ENCODE measurements at regions not wholly inside any gene's neighbourhood (a gene's known extent, or its start where the extent isn't known, plus 50 kb on each side); places are given as distances from the start of the nearest gene placed in this dataset.

DNA sequence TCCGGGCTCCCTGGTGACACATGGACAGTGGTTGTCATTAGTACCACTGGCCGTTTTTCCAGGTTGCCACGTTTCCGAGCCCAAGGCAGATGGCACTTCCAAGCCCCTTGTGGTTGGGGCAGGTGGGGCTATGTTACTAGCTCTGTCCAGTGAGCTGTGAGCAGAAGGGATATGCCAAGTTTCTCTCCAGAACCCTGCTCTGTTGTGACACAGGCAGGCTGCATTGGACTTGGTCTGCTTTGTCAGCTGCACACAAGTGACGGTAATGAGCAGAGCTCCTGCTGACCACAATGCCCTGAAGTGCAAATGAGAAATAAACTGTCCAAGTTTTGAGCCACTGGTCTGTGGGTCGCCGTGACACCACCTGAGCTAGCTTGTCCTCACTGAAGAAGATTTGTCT, 118.8 kb downstream of the GYPC start:
- no peak for DNase-seq (ENCODE audit: low read depth in 2 of 2)

DNA sequence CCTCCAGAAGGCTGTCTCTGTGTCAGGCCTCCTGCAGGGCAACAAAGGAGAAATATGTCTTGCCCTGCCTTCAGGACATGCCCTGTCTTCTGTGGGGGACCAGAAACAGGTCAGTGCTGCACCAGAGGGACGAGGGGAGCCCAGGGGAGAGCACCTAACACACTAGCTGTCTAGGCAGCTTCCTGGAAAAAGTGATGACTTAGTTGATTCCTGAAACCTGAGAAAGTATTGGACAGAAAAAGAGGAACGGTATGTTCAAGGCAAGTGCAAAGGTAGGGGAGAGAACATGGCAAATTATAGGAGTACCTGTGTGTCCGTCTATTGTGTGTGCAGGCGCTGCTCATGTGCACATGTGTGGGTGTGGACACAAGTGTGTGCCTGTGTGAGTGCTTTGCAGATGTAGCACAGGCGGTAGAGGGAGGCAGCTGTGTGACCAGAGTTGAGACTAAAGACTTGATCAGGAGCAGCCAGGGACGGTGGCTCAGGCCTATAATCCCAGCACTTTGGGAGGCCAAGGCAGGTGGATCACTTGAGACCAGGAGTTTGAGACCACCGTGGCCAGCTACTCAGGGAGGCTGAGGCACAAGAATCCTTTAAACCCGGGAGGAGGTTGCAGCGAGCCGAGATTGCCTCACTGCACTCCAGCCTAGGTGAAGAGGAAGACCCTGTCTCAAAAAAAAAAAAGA, 119.5 kb downstream of the GYPC start:
- DNase-seq (ENCODE audit: low read depth in 2 of 2), result no peak

DNA sequence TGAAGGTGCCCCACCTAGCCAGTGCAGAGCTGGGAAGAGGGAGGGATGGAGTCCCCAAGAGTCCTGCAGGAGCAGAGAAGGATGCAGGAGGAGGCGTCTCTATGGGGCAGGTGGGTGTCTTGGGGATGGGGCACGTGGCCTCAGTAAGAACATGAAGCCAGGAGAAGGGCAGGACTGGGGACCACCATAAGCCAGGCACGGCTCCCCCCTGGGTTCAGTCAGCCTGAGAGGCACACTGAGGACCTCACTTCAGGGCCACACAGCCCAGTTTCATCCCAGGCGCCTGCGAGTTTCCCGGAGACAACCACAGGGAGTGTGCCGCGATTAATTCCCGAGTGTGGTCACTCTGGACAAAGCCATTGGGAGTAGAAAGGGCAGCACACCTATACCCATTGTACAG, 120.3 kb downstream of the GYPC start:
- DNase-seq (ENCODE audit: low read depth in 2 of 2), result no peak

DNA sequence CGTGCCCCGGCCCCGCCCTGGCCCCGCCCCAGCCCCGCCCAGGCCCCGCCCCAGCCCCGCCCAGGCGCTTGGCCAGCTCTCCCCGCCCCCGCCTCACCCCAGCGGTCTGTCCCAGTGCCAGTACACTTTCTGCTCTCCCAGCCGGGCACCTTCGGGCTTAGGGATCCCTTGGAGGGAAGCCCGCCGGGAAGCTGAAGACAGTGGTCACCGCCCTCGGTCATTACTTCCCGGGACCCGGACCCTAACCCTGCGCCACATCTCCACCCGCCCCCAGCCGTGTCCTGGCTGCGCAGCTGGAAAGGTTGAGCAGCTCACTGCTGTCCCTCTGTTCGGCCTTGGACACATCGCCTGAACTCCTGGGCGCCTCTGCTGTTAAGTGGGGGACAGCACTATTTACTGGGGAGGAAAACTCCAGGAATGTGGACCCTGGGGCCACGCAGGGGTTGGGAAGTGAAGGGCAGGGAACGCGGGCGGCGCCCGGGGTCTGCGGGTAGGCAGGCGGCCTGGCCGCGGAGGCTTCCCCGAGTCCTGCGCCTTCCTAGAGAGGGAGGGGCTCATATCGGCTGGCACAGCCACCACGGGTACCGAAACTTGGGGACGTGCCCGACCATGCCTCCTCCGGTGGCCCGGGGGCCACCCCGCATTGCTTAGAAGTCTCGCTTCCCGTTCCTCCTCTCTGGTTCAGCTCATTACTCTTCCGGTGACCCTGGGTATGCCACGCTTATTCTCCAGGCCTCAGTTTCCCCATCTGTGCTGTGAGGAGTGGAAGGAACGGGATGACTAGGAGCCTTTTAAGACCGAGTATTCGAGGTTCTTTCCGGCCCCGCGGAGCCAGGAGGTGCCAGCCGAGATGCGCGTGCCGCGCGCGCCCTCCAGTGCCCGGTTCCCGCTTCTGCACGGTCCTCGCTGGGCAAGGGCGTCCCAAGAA, 121.0 kb downstream of the GYPC start:
- DNase-seq (ENCODE audit: low read depth in 2 of 2), result peak; percentile 17 to 30

DNA sequence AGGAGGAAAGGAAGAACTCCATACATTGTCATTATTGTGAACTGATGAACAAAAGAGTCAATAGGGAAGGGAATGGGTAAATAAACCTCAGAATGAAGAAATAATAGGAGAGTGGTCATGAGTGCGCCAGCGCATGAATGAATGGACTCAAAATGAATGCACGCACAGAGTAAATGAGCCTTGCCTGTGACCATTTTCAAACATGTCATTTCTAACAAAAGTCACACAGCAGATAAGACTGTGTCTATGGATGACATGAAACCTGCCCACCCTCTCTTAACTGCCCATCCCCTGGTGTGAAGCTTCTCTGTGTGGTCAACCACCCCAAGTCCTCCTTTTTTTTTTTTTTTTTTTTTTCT, 121.1 kb upstream of the TEX51 start:
- DNase-seq (ENCODE audit: low read depth in 2 of 2), result no peak

DNA sequence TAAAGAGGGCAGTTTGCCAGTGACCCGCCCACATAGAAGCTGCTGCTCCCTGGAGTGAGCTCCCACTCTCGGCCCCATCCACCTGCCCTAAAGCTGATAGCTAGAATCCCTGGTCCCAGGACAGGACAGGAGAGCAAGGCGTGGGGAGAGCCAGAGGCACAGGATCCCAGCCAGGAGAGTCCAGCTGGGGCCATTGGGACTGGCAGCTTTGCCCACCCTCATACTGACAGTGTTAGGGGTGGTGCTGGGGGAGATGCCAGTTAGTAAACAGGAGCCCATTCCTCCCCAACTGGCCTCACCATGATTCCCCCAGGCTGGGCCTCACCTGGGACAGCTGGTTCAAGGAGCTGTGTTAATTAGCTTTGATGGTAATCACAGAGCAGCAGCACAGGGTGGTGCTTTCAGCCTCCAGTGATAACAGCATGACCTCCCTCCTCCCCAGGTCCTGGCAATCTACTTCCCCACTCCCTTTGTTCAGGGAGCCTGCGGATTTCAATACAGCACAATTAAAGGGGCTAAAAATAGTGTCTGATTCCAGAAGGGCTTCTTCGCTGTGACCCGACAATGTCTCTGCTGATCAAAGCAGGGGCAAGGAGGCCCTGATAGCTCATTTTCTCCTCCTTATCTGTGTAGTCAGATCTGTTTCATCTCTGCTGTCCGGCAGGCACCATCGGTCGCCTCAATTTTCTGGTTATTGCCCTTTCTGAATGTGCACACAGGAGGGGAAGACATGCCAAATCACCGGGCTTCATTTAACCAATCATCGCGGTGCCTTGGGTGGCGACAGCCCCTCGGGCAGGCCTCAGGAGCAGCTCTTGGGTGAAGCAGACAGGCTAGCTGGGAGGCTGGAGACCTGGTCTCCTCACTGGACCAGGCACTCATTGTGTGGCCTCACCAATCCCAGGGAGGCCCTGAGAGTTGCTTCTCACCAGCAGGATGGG, 119.9 kb upstream of the TEX51 start:
- no peak for DNase-seq (ENCODE audit: low read depth in 2 of 2)

DNA sequence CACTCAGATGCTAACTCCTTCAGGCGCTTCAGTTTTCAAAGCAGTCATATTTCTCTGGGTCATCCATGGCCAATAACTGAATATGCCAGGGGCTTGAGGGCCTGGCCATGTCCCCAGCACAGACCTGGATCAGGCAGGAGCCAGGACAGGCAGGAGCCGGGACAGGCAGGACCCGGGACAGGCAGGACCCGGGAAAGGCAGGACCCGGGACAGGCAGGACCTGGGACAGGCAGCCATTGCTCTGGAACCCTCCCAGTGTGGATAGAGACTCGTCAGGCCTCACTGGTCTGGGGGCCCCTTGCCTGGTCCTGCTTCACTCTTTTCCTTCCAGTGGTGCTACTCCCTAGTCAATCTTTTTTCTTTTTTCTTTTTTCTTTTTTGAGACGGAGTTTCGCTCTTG, 117.5 kb upstream of the TEX51 start:
- DNase-seq (ENCODE audit: low read depth in 2 of 2), result no peak

DNA sequence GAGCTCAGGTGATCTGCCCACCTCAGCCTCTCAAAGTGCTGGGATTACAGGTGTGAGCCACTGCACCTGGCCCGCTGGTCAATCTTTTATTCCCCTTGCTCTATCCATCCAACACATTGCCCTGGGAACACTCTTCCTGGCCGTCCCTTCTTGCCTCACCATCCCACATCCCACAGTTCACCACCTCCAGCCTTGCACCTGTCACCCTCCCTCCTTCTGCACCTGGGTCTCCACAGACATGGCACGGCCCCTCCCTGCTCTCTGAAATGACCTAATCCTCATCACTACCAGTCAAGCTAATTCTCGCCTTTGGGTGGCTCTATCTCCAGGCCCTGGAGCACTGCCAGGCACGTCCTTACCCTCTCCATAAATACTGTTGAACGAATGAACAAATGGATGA, 116.9 kb upstream of the TEX51 start:
- no peak for DNase-seq (ENCODE audit: low read depth in 2 of 2)

DNA sequence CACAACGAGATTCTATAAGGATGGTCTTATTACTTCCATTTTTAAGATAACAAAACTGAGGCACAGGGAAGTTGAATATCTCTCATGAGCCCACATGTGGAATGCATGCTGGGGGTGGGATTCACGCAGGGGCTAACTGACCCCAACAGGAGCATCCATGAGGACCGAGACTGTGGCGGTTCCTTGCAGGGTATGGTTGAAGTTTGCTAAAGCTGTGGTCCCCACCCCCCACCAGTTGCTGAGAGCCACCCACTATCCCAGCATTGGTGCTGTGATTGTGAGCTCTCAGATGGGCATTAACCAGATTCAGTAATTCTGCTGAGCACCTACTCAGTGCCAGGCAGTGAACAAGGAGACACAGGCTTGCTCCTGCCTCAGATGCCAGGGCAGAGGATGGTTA, 116.0 kb upstream of the TEX51 start:
- DNase-seq (ENCODE audit: low read depth in 2 of 2), result no peak

DNA sequence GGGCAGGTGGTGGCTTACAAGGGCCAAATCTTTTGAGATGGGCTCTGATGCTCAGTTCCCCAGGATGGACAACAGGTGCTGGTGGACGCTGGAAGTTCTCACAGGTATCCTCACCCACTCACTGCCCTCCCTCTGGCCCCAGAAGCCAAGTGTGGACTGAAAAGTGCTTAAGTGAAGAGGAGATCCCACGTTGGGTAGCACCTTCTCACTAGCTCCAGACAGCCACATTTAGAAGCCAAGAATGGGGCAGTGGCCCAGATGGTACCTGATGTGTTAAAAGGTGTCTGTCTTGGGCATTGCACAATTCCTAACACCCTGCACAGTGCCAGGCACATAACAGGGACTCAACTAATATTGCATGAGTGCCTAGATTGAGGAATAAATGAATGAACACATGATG, 115.3 kb upstream of the TEX51 start:
- DNase-seq (ENCODE audit: low read depth in 2 of 2), result no peak

DNA sequence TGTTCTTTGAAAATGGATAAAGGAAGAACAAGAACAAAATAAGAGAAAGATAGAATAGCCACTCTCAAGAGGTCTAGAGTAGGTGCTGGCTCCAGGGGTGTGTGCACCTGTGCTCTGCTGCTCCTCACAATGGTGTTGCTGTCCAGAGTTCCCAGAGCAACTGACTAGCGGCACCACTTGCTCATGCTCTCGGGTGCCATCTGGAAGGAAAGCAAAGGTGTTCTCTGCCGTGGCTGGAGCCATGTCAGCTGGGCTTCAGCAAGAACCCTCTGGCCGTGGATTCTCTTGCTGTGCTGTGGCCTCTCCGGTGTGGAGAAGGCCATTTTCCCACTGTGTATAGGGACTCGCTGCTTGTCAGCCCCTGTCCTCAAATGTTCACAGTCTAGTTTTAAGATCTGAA, 114.6 kb upstream of the TEX51 start:
- no peak for DNase-seq (ENCODE audit: low read depth in 2 of 2)

DNA sequence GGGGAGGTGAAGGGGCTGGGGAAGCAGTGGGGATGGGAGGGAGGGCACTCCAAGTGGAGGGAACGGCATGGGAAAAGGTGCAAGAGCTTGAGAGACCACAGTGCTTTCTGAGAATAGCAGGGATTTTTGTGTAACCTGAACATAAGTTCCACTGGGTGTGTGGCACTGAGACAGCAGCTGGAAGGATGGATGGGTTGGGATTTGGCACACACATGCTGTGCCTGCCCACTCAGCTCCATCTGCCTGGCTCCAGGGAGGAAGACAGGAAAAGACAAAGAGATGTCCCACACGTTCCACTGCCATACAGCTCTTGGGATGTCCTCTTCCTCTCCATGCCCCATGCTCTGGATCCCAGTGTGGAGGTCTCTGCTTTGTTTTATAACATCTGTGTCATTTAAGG, 114.1 kb upstream of the TEX51 start:
- no peak for DNase-seq (ENCODE audit: low read depth in 2 of 2)

DNA sequence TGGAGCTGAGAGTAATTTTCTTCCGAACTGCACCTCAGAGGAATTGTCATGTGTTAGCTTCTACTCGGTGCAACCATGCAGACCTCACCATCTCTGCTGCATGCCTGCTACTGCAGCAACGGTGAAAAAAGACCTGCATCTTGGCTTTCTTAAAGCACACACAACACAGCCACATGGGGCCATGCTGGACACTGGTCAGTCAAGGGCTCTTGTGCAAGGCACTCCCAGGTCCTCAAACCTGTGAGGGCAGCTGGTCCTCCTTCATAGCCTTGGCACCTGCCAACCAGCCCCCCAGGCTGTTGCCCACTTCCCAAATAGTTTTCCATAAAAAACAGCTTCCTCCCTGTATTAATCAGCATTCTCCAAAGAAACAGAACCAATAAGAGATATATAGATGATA, 113.5 kb upstream of the TEX51 start:
- DNase-seq (ENCODE audit: low read depth in 2 of 2), result no peak

DNA sequence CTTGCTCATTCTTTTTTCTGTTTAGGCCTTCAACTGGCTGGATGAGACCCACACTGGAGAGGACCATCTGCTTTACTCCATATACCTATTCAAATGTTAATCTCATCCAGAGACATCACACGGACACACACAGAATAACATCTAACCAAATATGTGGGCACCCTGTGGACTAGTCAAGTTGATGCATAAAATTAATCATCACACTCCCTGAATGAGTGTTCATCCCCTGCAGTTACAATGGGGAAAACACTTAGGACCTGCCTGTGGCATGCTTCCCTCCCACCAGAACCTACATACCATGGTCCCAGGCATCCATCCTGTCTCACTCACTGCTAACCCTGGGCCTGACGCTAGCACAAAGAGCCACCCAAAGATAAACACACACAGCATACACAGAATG, 112.8 kb upstream of the TEX51 start:
- no peak for DNase-seq (ENCODE audit: low read depth in 2 of 2)

DNA sequence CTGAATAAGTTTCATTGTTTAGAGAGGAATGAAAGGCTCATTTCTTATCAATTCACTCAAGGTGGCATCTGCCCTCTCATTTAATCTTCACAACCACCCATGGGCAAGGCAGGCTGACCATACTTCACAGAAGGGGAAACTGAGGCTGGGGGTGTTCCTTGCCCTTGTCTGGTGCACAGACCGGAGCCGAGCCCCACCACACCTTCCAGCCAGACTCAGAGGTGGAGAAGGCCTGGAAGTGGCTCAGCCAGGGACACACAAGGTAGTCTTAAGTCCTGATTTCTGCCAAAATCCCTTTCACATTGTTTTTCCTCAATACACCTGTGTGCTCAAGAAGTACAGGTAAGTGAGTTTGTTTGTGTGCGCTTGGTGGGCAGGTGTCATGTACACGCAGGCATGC, 111.9 kb upstream of the TEX51 start:
- no peak for DNase-seq (ENCODE audit: low read depth in 2 of 2)

DNA sequence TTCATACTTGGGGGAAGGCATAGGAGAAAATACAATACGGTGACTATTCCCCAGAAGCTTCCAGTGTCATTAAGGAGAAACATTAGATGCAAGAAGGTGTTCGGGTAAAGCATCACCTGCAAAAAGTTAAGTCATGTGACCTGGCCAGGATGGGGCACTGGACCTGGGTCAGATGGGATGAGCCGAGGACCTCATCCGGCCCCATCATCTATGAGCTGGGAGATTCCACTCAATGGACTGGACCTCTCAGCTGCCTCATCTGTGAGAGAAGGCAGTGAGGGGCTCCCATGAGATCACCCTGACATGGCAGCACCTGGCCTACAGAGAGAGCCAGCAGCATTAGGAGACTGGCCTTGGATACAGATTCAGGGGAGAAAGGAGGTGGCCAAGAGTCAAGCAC, 111.4 kb upstream of the TEX51 start:
- no peak for DNase-seq (ENCODE audit: low read depth in 2 of 2)

DNA sequence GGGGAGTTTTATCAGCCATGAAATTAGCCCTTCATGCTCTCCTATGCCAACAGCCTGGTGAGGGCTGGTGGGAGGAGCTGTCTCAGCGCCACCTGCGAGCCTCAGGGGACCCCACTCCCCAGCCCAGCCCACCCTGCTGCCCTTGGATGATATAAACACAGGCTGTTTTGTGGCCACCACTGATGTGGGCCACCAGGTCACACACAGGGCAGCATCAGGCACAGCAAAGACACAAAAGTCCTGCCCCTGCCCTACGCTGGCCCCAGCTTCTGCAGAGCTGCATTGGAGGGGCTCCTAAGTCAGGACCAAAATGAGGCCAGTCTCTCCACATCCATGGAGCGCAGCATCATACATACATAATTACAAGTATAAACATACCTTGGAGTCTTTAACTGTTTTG, 110.6 kb upstream of the TEX51 start:
- DNase-seq (ENCODE audit: low read depth in 2 of 2), result no peak

DNA sequence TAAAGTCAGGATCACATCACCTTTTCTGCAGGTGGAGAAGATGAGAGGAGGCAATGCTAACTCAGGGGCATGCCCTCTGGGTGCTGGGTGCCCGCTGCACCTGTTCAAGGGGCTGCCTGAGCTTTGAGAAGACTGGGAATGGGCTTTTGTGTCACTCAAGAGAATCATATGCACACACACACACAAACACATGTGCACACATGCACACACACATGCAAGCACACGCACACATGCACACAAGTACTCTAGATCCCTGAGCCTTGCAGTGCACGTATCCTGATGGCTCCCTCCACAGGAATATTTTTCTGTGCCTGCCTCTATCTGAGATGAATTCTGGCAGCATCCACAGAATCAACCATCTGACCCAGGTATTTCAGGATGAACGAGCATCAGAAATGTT, 110.0 kb upstream of the TEX51 start:
- no peak for DNase-seq (ENCODE audit: low read depth in 2 of 2)

DNA sequence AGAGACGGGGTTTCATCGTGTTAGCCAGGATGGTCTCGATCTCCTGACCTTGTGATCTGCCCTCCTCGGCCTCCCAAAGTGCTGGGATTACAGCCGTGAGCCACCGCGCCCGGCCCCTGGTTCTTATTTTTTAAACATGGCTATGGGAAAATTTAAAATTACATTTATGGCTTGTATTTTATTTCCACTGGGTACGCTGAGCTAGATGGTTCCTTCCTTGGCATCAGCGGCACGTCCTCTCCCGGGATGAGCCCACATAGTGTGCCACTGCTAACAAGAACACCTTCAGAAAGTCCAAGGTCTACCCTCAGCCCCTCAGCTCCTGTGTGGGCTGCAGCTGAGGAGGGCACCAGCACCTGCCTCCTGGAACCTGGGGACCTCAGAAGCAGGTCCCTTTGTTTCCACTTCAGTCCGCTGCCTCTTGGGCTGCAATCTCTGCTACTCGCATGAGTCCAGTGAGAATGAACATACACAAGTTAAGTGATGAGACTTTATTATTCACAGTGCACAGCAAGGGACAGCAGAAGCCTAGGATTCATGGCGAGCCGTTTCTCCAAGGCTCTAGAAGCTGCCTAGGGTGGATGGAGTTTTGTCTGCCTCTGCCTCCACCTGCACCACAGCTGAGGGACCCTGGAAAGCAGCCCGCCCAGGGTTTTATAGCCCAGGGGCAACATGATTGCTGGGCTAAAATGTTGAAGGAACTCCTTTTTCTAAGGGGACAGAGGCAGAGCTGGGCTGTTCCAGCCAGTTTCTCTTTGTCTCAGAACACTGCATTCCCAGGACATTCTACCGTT, 107.5 kb upstream of the TEX51 start:
- DNase-seq (ENCODE audit: low read depth in 2 of 2), result no peak

DNA sequence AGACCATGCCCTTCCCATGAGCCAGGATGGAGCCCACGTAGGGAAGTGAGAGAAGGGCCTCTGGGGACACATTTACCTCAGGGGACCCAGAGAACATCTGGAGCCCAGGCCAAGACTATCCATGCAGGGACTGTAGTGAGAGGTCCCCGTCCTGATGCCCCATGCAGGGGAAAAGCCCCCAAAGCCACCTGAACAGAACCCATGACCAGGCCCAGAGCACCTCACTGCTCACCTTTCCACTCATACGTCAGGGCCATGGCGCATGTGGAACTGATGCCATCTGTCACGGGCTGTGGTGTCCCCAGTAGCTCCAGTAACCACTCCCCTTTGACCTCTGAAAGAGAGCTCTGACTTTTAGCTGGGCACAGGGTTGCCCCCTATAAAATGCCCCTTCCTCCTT, 106.5 kb upstream of the TEX51 start:
- no peak for DNase-seq (ENCODE audit: low read depth in 2 of 2)

DNA sequence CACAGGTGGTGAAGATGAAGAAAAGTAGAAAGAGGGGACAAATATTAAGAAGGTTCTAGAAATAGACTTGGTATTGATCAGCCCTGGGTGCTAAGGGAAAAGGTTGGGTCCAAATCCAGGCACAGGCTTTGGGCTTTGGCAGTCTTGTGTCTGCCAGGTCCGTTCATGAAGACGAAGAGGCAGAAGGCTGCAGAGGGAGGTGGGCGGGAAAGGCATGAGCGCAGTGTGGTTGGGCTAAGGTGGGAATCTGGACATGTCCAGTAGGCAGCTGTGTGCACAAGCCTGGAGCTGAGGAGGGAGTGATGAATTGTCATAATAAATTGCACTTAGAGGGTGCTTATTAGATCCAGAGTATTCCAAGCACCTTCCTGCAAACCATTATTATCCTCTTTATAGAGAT, 105.7 kb upstream of the TEX51 start:
- no peak for DNase-seq (ENCODE audit: low read depth in 2 of 2)

Data from fibroblast of skin of left quadriceps (primary cell).